ENCODE measurements at regions not wholly inside any gene's neighbourhood (a gene's known extent, or its start where the extent isn't known, plus 50 kb on each side); places are given as distances from the start of the nearest gene placed in this dataset.

DNA sequence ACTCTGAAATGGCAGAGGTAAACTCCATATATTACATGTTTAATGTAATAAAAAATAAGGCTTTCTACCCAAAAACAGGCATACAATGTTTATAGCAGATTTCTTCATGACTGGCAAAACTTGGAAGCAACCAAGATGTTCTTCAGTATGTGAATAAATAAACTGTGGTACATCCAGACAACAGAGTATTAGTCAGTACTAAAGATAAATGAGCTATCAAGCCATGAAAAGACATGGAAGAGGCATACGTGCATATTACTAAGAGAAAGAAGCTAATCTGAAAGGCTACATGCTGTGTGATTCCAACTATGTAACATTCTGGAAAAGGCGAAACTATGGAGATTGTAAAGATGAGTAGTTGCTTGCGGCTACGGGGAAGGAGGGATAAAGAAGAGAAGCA lies 97.4 kb downstream of the OSR1 start:
- Histone ChIP-seq H3K9ac (ENCODE audit: insufficient read depth, low read length, poor library complexity, severe bottlenecking) (no peak overlapping the region), H2AFZ (ENCODE audit: insufficient read depth, low read depth, low read length, poor library complexity, severe bottlenecking) (no peak overlapping the region), H3K4me1 (ENCODE audit: control insufficient read depth in 1 of 2, insufficient read depth in 2 of 2, low read length in 2 of 2) (no peaks in the 10 kb centered on the region), H3K4me3 (replicated peaks in 1 of 3; ENCODE audit: low read depth in 2 of 3, low read length in 3 of 3) (no peak overlapping the region), H3K9me3 (replicated peaks in 1 of 2; ENCODE audit: control insufficient read depth in 1 of 2, insufficient read depth in 1 of 2, low read length in 2 of 2) (peaks cover 0 to 9% of the 10 kb centered on the region in 2 donors), H3K27me3 (ENCODE audit: control insufficient read depth in 2 of 2, insufficient read depth in 2 of 2, low read length in 2 of 2) (no peaks in the 10 kb centered on the region), H3K4me2 (replicated peaks; ENCODE audit: extremely low read depth, low read length, poor library complexity, severe bottlenecking) (no peak overlapping the region), H4K20me1 (ENCODE audit: insufficient read depth, low read length) (no peaks in the 10 kb centered on the region), H3K27ac (ENCODE audit: low read depth in 1 of 2, low read length in 2 of 2) (no peak overlapping the region), H3K79me2 (ENCODE audit: insufficient read depth, low read length) (no peaks in the 10 kb centered on the region), H3K36me3 (replicated peaks in 1 of 2; ENCODE audit: control insufficient read depth in 1 of 2, insufficient read depth in 2 of 2, low read length in 2 of 2) (no peaks in the 10 kb centered on the region)
- Mint-ChIP-seq H3K27ac (no peak overlapping the region), H3K27me3 (ENCODE audit: low read depth in 3 of 3) (peaks cover 0 to 1% (median 1%) of the 10 kb centered on the region in 3 donors), H3K36me3 (no peaks in the 10 kb centered on the region), H3K4me1 (no peaks in the 10 kb centered on the region), H3K4me3 (no peak overlapping the region), H3K9me3 (peaks cover 2 to 10% (median 8%) of the 10 kb centered on the region in 7 donors)
- TF ChIP-seq, protein P1, sequence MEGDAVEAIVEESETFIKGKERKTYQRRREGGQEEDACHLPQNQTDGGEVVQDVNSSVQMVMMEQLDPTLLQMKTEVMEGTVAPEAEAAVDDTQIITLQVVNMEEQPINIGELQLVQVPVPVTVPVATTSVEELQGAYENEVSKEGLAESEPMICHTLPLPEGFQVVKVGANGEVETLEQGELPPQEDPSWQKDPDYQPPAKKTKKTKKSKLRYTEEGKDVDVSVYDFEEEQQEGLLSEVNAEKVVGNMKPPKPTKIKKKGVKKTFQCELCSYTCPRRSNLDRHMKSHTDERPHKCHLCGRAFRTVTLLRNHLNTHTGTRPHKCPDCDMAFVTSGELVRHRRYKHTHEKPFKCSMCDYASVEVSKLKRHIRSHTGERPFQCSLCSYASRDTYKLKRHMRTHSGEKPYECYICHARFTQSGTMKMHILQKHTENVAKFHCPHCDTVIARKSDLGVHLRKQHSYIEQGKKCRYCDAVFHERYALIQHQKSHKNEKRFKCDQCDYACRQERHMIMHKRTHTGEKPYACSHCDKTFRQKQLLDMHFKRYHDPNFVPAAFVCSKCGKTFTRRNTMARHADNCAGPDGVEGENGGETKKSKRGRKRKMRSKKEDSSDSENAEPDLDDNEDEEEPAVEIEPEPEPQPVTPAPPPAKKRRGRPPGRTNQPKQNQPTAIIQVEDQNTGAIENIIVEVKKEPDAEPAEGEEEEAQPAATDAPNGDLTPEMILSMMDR (IDR thresholded peaks at IDR 0.05), result no peak
- no peak for DNase-seq
- WGBS (ENCODE audit: insufficient coverage), result 100% methylated on average over 2 of the region's 4 CpGs
- intact Hi-C loops (cut with micrococcal nuclease), result no loop called here

- Histone ChIP-seq H3K4me3 (replicated peaks in 1 of 3; ENCODE audit: low read depth in 2 of 3, low read length in 3 of 3) (no peak overlapping the region), H4K20me1 (ENCODE audit: insufficient read depth, low read length) (no peaks in the 10 kb centered on the region), H3K9me3 (replicated peaks in 1 of 2; ENCODE audit: control insufficient read depth in 1 of 2, insufficient read depth in 1 of 2, low read length in 2 of 2) (no peaks in the 10 kb centered on the region), H3K9ac (ENCODE audit: insufficient read depth, low read length, poor library complexity, severe bottlenecking) (no peak overlapping the region), H3K27ac (ENCODE audit: low read depth in 1 of 2, low read length in 2 of 2) (no peak overlapping the region), H2AFZ (ENCODE audit: insufficient read depth, low read depth, low read length, poor library complexity, severe bottlenecking) (no peak overlapping the region), H3K27me3 (ENCODE audit: control insufficient read depth in 2 of 2, insufficient read depth in 2 of 2, low read length in 2 of 2) (no peaks in the 10 kb centered on the region), H3K36me3 (replicated peaks in 1 of 2; ENCODE audit: control insufficient read depth in 1 of 2, insufficient read depth in 2 of 2, low read length in 2 of 2) (no peaks in the 10 kb centered on the region), H3K79me2 (ENCODE audit: insufficient read depth, low read length) (no peaks in the 10 kb centered on the region), H3K4me1 (ENCODE audit: control insufficient read depth in 1 of 2, insufficient read depth in 2 of 2, low read length in 2 of 2) (no peaks in the 10 kb centered on the region), H3K4me2 (replicated peaks; ENCODE audit: extremely low read depth, low read length, poor library complexity, severe bottlenecking) (no peak overlapping the region)
- Mint-ChIP-seq H3K4me3 (no peak overlapping the region), H3K9me3 (peaks cover 1 to 13% (median 4%) of the 10 kb centered on the region in 7 donors), H3K27me3 (ENCODE audit: low read depth in 3 of 3) (peaks cover 0 to 1% (median 1%) of the 10 kb centered on the region in 3 donors), H3K4me1 (no peaks in the 10 kb centered on the region), H3K27ac (no peak overlapping the region), H3K36me3 (no peaks in the 10 kb centered on the region)
- DNase-seq, result no peak
- WGBS (ENCODE audit: insufficient coverage), result no CpG with 5 or more reads among the region's 3 CpGs
- intact Hi-C loops (cut with micrococcal nuclease), result no loop called here
- TF ChIP-seq, protein P1 (IDR thresholded peaks at IDR 0.05), result no peak
These were observed 102.3 kb downstream of the OSR1 start for GRCh38 chr2:19256121-19256601.

All from CD14-positive monocyte (primary cell).